ENCODE measurements at regions not wholly inside any gene's neighbourhood (a gene's known extent, or its start where the extent isn't known, plus 50 kb on each side); places are given as distances from the start of the nearest gene placed in this dataset.

DNA sequence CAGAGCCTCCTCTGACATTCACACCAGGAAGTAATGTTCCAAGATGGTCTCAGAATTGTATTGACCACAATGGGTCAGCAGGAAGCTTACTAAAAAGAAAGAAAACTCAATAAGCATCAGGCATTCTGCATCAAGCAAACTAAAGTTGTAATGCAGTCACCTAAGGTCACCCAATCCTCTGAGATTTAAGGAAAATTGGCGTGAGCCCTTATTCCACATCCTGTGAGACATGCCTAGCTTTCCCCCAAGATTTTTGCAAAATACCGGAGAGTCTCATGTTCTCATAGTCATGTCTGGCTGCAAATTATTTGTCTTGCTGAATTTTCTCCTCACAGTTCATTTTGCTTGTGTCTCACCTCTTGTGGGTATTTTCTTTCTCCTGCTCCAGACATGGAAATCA lies 417.1 kb upstream of the SOX9 start:
- H3K4me3 ChIP-seq (ENCODE audit: control insufficient read depth in 2 of 3, extremely low read depth in 1 of 3, insufficient read depth in 2 of 3, low read depth in 1 of 3, low read length in 3 of 3), result no peak overlapping the region
- H3K4me1 ChIP-seq (ENCODE audit: control insufficient read depth, extremely low read depth, insufficient read depth, low read length), result no peaks in the 10 kb centered on the region
- no peak overlapping the region for H3K9ac ChIP-seq (ENCODE audit: control insufficient read depth, extremely low read depth, insufficient read depth, low read length)
- no peaks in the 10 kb centered on the region for H3K27me3 ChIP-seq (ENCODE audit: control insufficient read depth, extremely low read depth, insufficient read depth, low read length)
- no peak overlapping the region for H3K4me2 ChIP-seq (ENCODE audit: control insufficient read depth, extremely low read depth, insufficient read depth, low read depth, low read length)
- no peak overlapping the region for H3K27ac ChIP-seq (ENCODE audit: control insufficient read depth, insufficient read depth, low read length)
- no peaks in the 10 kb centered on the region for H3K79me2 ChIP-seq (ENCODE audit: control insufficient read depth, insufficient read depth, low read length)
- dilution Hi-C loops (cut with MboI; ENCODE audit: extremely low pct_ligation_motif_present, low sequenced_read_pairs), result no loop called here
- no peak for DNase-seq (ENCODE audit: low read depth, low spot score)
- no peak for FAIRE-seq
- TF ChIP-seq, protein P1, sequence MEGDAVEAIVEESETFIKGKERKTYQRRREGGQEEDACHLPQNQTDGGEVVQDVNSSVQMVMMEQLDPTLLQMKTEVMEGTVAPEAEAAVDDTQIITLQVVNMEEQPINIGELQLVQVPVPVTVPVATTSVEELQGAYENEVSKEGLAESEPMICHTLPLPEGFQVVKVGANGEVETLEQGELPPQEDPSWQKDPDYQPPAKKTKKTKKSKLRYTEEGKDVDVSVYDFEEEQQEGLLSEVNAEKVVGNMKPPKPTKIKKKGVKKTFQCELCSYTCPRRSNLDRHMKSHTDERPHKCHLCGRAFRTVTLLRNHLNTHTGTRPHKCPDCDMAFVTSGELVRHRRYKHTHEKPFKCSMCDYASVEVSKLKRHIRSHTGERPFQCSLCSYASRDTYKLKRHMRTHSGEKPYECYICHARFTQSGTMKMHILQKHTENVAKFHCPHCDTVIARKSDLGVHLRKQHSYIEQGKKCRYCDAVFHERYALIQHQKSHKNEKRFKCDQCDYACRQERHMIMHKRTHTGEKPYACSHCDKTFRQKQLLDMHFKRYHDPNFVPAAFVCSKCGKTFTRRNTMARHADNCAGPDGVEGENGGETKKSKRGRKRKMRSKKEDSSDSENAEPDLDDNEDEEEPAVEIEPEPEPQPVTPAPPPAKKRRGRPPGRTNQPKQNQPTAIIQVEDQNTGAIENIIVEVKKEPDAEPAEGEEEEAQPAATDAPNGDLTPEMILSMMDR (optimal IDR thresholded peaks at IDR 0.05 in 1 of 3, IDR thresholded peaks at IDR 0.05 in 1 of 3, conservative IDR thresholded peaks at IDR 0.05 in 1 of 3; ENCODE audit: extremely low read depth in 1 of 3, insufficient read depth in 2 of 3, low read length in 3 of 3), result no peak
- TF ChIP-seq EZH2 (IDR thresholded peaks at IDR 0.05; ENCODE audit: low read length), result no peak
- H3K9me3 ChIP-seq (ENCODE audit: control insufficient read depth, low read depth, low read length), result no peaks in the 10 kb centered on the region
- no peaks in the 10 kb centered on the region for H4K20me1 ChIP-seq (ENCODE audit: control insufficient read depth, extremely low read depth, insufficient read depth, low read length)
- no peaks in the 10 kb centered on the region for H3K36me3 ChIP-seq (ENCODE audit: control insufficient read depth in 2 of 2, extremely low read depth in 1 of 2, insufficient read depth in 2 of 2, low read length in 2 of 2)
- no peaks in the 10 kb centered on the region for H3K9me1 ChIP-seq (ENCODE audit: control insufficient read depth, extremely low read depth, insufficient read depth, low read length)
- H2AFZ ChIP-seq (ENCODE audit: control insufficient read depth, low read length), result no peak overlapping the region

DNA sequence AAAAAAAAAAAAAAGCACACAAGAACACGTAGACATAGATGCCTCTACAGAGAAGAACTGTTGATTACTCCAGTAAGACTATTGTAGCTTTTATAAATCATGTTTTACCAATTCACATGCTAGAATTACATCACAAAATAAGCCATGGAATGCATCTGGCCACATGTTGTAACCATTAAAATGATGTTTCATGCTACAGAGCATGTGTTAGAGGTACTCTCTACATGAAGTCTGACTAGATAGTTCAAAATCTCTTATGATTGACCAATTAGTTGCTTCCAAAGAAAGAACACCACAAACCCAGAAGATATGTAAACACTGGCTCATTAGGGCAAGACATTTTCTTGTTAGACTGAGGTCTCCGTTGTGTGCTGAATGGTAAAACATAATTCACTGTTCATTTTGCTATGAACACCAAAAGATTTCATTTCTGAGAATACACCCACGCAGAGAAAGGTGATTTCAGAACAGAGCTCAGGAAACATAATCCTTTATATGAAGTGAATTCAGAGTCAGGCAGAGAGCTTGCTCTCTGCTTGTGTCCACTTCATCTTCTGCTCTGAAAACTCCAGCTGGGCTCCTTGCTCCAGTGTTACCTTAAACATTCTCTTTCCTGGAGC lies 411.4 kb upstream of the SOX9 start:
- Histone ChIP-seq H4K20me1 (ENCODE audit: control insufficient read depth, extremely low read depth, insufficient read depth, low read length) (no peaks in the 10 kb centered on the region), H3K79me2 (ENCODE audit: control insufficient read depth, insufficient read depth, low read length) (no peaks in the 10 kb centered on the region), H3K4me1 (ENCODE audit: control insufficient read depth, extremely low read depth, insufficient read depth, low read length) (no peaks in the 10 kb centered on the region), H3K27ac (ENCODE audit: control insufficient read depth, insufficient read depth, low read length) (no peak overlapping the region), H3K4me2 (ENCODE audit: control insufficient read depth, extremely low read depth, insufficient read depth, low read depth, low read length) (no peak overlapping the region), H3K9me1 (ENCODE audit: control insufficient read depth, extremely low read depth, insufficient read depth, low read length) (no peaks in the 10 kb centered on the region), H3K27me3 (ENCODE audit: control insufficient read depth, extremely low read depth, insufficient read depth, low read length) (no peaks in the 10 kb centered on the region), H3K36me3 (ENCODE audit: control insufficient read depth in 2 of 2, extremely low read depth in 1 of 2, insufficient read depth in 2 of 2, low read length in 2 of 2) (no peaks in the 10 kb centered on the region), H3K4me3 (ENCODE audit: control insufficient read depth in 2 of 3, extremely low read depth in 1 of 3, insufficient read depth in 2 of 3, low read depth in 1 of 3, low read length in 3 of 3) (no peak overlapping the region), H3K9me3 (ENCODE audit: control insufficient read depth, low read depth, low read length) (no peaks in the 10 kb centered on the region), H3K9ac (ENCODE audit: control insufficient read depth, extremely low read depth, insufficient read depth, low read length) (no peak overlapping the region), H2AFZ (ENCODE audit: control insufficient read depth, low read length) (no peak overlapping the region)
- TF ChIP-seq EZH2 (IDR thresholded peaks at IDR 0.05; ENCODE audit: low read length), result no peak
- TF ChIP-seq, protein P1 (optimal IDR thresholded peaks at IDR 0.05 in 1 of 3, IDR thresholded peaks at IDR 0.05 in 1 of 3, conservative IDR thresholded peaks at IDR 0.05 in 1 of 3; ENCODE audit: extremely low read depth in 1 of 3, insufficient read depth in 2 of 3, low read length in 3 of 3), result no peak
- dilution Hi-C loops (cut with MboI; ENCODE audit: extremely low pct_ligation_motif_present, low sequenced_read_pairs), result no loop called here
- FAIRE-seq, result no peak
- DNase-seq (ENCODE audit: low read depth, low spot score), result no peak

Data from keratinocyte (primary cell).